B cell (primary cell): ENCODE measurements at regions not wholly inside any gene's neighbourhood (a gene's known extent, or its start where the extent isn't known, plus 50 kb on each side); places are given as distances from the start of the nearest gene placed in this dataset.

Source experiments
- ATAC-seq: fragments of 200-7000 bp; cut with Tn5 transposase; one replicate; pipeline ENCODE4 v1.10.0; 2021; ENCODE audit warnings: low read depth, mild to moderate bottlenecking, moderate number of reproducible peaks, moderate library complexity
- CTCF ChIA-PET: fragments of 350-600 bp; sonication (Branson Sonifier 250); formaldehyde crosslinking; loops from one replicate; lab custom pipeline; 2021; ENCODE audit warnings: antibody characterized with exemption, inconsistent platforms; lab: Charles Lee
- POLR2A ChIA-PET: fragments of 350-600 bp; sonication (Branson Sonifier 250); formaldehyde crosslinking; loops from one replicate; lab custom pipeline; 2021; ENCODE audit warnings: antibody characterized with exemption; lab: Charles Lee
- DNase-seq: peaks from one replicate; pipeline ENCODE4 v3.0.0; 2013
- H2AFZ ChIP-seq: 2 replicates; pipeline ENCODE4 v1.6.1; 2012; ENCODE audit warnings: mild to moderate bottlenecking, low read depth, low read length; ENCODE audit not compliant: insufficient read depth, poor library complexity, severe bottlenecking
- H3K27ac ChIP-seq, 2 donors: 1 replicate in 1 of 2; 2 replicates in 1 of 2; pipeline ENCODE4 v1.5.1; 2012 to 2013; ENCODE audit warnings: low read length in 2 of 2, mild to moderate bottlenecking in 2 of 2, moderate library complexity in 1 of 2
- H3K27me3 ChIP-seq, 4 experiments: fragments of 200-600 bp in 1 of 4; sonication (generic) in 1 of 4; replicated peaks in 1 of 4; 1 replicate in 2 of 4; 2 replicates in 2 of 4; pipeline versions ENCODE4 v1.6.1 to v1.7.0; 2013 to 2016; ENCODE audit warnings: low read length in 3 of 4, mild to moderate bottlenecking in 2 of 4, mixed read lengths in 1 of 4, moderate library complexity in 1 of 4; ENCODE audit not compliant: insufficient read depth in 4 of 4, control insufficient read depth in 3 of 4; ENCODE audit errors: control extremely low read depth in 1 of 4
- H3K36me3 ChIP-seq, 2 experiments: replicated peaks in 1 of 2; 1 replicate in 1 of 2; 2 replicates in 1 of 2; pipeline versions ENCODE4 v1.6.1 to v1.7.1; 2013; ENCODE audit warnings: low read length in 1 of 2; ENCODE audit not compliant: insufficient read depth in 2 of 2, control insufficient read depth in 1 of 2; ENCODE audit errors: control extremely low read depth in 1 of 2, extremely low read depth in 1 of 2
- H3K4me1 ChIP-seq, 2 donors: fragments of 200-600 bp in 1 of 2; sonication (generic) in 1 of 2; 1 replicate in 1 of 2; 2 replicates in 1 of 2; pipeline versions ENCODE4 v1.5.1 to v1.6.1; 2013 to 2017; ENCODE audit warnings: low read length in 2 of 2; ENCODE audit not compliant: control insufficient read depth in 2 of 2, insufficient read depth in 2 of 2
- H3K4me2 ChIP-seq: replicated peaks from 2 replicates; pipeline ENCODE3; 2012; ENCODE audit warnings: mild to moderate bottlenecking, low read depth, low read length; ENCODE audit not compliant: poor library complexity, severe bottlenecking
- H3K4me3 ChIP-seq, 5 experiments: fragments of 200-600 bp in 1 of 5; sonication (generic) in 1 of 5; 1 replicate in 3 of 5; 2 replicates in 2 of 5; pipeline versions ENCODE4 v1.5.1 to v1.7.0; 2011 to 2016; ENCODE audit warnings: low read length in 4 of 5, mild to moderate bottlenecking in 4 of 5, low read depth in 2 of 5, control low read depth in 1 of 5, moderate library complexity in 1 of 5; ENCODE audit not compliant: insufficient read depth in 1 of 5; ENCODE audit errors: control extremely low read depth in 1 of 5, extremely low read depth in 1 of 5
- H3K79me2 ChIP-seq: fragments of 200-600 bp; sonication (generic); one replicate; pipeline ENCODE4 v1.6.0; 2016; ENCODE audit warnings: low read length; ENCODE audit not compliant: control insufficient read depth, insufficient read depth
- H3K9ac ChIP-seq: fragments of 200-600 bp; sonication (generic); 2 replicates; pipeline ENCODE4 v1.6.1; 2017; ENCODE audit warnings: mild to moderate bottlenecking, low read length, moderate library complexity
- H3K9me3 ChIP-seq, 3 donors: one replicate each; pipeline versions ENCODE4 v1.6.1 to v1.7.1; 2013; ENCODE audit warnings: low read length in 2 of 3; ENCODE audit not compliant: control insufficient read depth in 2 of 3, insufficient read depth in 1 of 3; ENCODE audit errors: control extremely low read depth in 1 of 3
- H4K20me1 ChIP-seq: 2 replicates; pipeline ENCODE4 v1.6.0; 2012; ENCODE audit warnings: mild to moderate bottlenecking, low read length; ENCODE audit not compliant: insufficient read depth, control insufficient read depth, poor library complexity, severe bottlenecking
- H3K27ac Mint-ChIP-seq: one replicate; pipeline ENCODE4 v1.8.0; 2021; ENCODE audit warnings: mixed read lengths
- H3K27me3 Mint-ChIP-seq: one replicate; pipeline ENCODE4 v1.8.0; 2021; ENCODE audit warnings: mixed read lengths
- H3K4me1 Mint-ChIP-seq: one replicate; pipeline ENCODE4 v1.8.0; 2021; ENCODE audit warnings: mixed read lengths
- H3K4me3 Mint-ChIP-seq: one replicate; pipeline ENCODE4 v1.8.0; 2021; ENCODE audit warnings: mixed read lengths
- H3K9me3 Mint-ChIP-seq: one replicate; pipeline ENCODE4 v1.8.0; 2022; ENCODE audit warnings: mixed read lengths; ENCODE audit not compliant: insufficient read depth
- CTCF ChIP-seq: fragments of 200-600 bp; IDR thresholded peaks from one replicate; pipeline ENCODE4 v1.8.0; 2022; ENCODE audit warnings: antibody characterized with exemption, mild to moderate bottlenecking
- EZH2 ChIP-seq: IDR thresholded peaks from 2 replicates; pipeline ENCODE4 v1.6.1; 2012; ENCODE audit warnings: borderline replicate concordance, low read depth, mild to moderate bottlenecking, moderate library complexity, low read length; ENCODE audit not compliant: insufficient read depth, poor library complexity, severe bottlenecking
- WGBS: methylation state at CpG from one replicate; pipeline ENCODE4 v1.1.5; 2013; ENCODE audit warnings: missing lambda C conversion rate; ENCODE audit not compliant: insufficient coverage; 5-methylcytosine and 5-hydroxymethylcytosine counted together
- intact Hi-C: fragments of 100-400 bp; cut with micrococcal nuclease; formaldehyde crosslinking; loops from one replicate; pipeline ENCODE4 v1.10.0; 2022

GRCh38 chr4:79695848-79696247 lies 287.8 kb upstream of the GK2 start:
- Histone ChIP-seq H2AFZ (no peak overlapping the region), H3K36me3 (no peaks in the 10 kb centered on the region), H3K27me3 (no peaks in the 10 kb centered on the region), H3K4me3 (no peak overlapping the region), H4K20me1 (no peaks in the 10 kb centered on the region), H3K4me1 (no peaks in the 10 kb centered on the region), H3K79me2 (no peaks in the 10 kb centered on the region), H3K9ac (no peak overlapping the region), H3K4me2 (no peak overlapping the region), H3K9me3 (peaks cover 3 to 4% (median 3%) of the 10 kb centered on the region in 3 donors), H3K27ac (no peak overlapping the region)
- WGBS, result 96% methylated on average over 3 of the region's 3 CpGs
- intact Hi-C loops, result no loop called here
- no peak overlapping the region for H3K4me3 Mint-ChIP-seq
- H3K4me1 Mint-ChIP-seq, result no peaks in the 10 kb centered on the region
- peaks cover 15% of the 10 kb centered on the region for H3K27me3 Mint-ChIP-seq
- ATAC-seq, result no peak
- no peak overlapping the region for H3K27ac Mint-ChIP-seq
- TF ChIP-seq CTCF (no peak), EZH2 (no peak)
- H3K9me3 Mint-ChIP-seq, result peaks cover 9% of the 10 kb centered on the region
- DNase-seq, result no peak
- ChIA-PET CTCF (no interaction called here), POLR2A (no interaction called here)

GRCh38 chr4:79689740-79690139 lies 281.7 kb upstream of the GK2 start:
- no peak overlapping the region for H3K4me3 ChIP-seq
- peaks cover 4% of the 10 kb centered on the region for H3K4me1 Mint-ChIP-seq

More at GRCh38 chr4:79689740-79690139, 281.7 kb upstream of the GK2 start:
- Histone ChIP-seq H3K27me3 (no peaks in the 10 kb centered on the region), H3K9ac (no peak overlapping the region), H3K4me2 (no peak overlapping the region), H3K9me3 (peaks cover 0 to 3% (median 3%) of the 10 kb centered on the region in 3 donors), H4K20me1 (no peaks in the 10 kb centered on the region), H3K27ac (no peak overlapping the region), H3K36me3 (no peaks in the 10 kb centered on the region), H3K4me1 (no peaks in the 10 kb centered on the region), H2AFZ (no peak overlapping the region), H3K79me2 (no peaks in the 10 kb centered on the region)
- POLR2A ChIA-PET, result no interaction called here
- Mint-ChIP-seq H3K4me3 (no peak overlapping the region), H3K27ac (no peak overlapping the region), H3K27me3 (peaks cover 10% of the 10 kb centered on the region), H3K9me3 (peaks cover 6% of the 10 kb centered on the region)
- TF ChIP-seq EZH2 (no peak), CTCF (no peak)
- CTCF ChIA-PET, result no interaction called here
- no peak for ATAC-seq
- DNase-seq, result no peak
- 83% methylated on average over 1 of the region's 3 CpGs for WGBS
- intact Hi-C loops, result no loop called here
